ENCODE measurements at regions not wholly inside any gene's neighbourhood (a gene's known extent, or its start where the extent isn't known, plus 50 kb on each side); places are given as distances from the start of the nearest gene placed in this dataset.
"Not testable (repeated sequence)": the region's sequence is repeated elsewhere in the genome, so short reads cannot be mapped to it uniquely, and the experiment has no call there.

DNA sequence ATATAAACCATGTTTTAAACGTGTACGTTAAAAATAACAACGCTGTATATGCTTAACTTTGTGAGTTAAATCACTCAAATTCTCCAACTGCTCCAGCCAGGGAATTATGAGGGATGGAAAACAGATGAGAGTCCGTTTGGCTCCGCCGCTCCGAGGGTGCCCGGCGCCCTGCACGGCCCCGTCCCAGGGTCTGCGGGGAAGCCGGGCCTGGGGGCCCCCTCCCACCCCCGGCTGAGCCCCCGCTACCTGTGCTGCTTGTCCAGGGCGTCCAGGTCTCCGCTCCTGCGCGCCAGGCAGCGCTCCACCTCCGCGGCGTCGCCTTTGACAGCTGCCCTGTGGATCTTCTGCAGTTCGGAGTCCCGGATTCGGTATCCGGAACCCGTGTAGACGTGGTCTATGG lies 415.5 kb downstream of the FOXD4L4 start:
- H3K27ac ChIP-seq; H3K4me1 ChIP-seq; H3K36me3 ChIP-seq; DNase-seq; H3K9me3 ChIP-seq; H3K27me3 ChIP-seq; intact Hi-C loops (cut with DNase I); H3K4me3 ChIP-seq; ATAC-seq: not testable (repeated sequence)

DNA sequence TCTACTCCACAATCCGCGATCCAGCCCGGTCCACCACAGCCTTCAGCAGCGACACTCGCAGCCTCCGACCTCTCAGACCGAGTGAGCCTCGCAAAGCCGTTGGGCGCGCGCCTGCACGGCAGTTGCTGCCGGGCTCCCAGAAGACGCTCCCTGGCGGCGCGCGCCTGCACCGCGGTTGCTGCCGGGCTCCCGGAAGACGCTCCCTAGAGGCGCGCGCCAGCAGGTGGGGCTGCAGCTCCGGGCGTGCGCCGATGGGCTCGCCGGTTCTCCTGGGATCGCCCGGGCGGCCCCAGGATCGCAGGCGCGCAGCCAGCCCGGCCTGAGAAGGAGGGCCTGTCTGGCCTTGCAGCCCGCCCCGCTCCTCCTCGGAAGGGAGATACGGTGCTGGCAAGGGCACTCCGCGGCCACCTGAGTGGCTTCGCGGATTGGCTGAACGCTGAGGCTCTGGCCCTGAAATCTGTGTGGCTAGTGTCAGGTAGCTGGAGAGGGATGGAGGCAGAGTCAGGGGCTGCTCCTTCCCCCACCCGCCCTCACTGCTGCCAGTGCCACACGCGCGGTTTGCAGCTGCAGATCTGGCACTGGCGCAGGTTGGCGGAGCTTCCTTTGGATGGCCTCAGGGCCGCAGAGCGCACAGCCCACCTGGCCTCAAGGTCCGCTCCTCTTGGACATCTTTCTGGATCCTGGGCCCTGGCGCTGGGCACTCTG lies 416.2 kb downstream of the FOXD4L4 start:
- peak overlapping the region; percentile 36 for H3K4me3 ChIP-seq
- H3K36me3 ChIP-seq; H3K27me3 ChIP-seq; intact Hi-C loops (cut with DNase I); H3K4me1 ChIP-seq; H3K9me3 ChIP-seq; H3K27ac ChIP-seq: not testable (repeated sequence)
- DNase-seq (peak; percentile 88), ATAC-seq (peak; percentile 100)
- TF ChIP-seq, protein P1, sequence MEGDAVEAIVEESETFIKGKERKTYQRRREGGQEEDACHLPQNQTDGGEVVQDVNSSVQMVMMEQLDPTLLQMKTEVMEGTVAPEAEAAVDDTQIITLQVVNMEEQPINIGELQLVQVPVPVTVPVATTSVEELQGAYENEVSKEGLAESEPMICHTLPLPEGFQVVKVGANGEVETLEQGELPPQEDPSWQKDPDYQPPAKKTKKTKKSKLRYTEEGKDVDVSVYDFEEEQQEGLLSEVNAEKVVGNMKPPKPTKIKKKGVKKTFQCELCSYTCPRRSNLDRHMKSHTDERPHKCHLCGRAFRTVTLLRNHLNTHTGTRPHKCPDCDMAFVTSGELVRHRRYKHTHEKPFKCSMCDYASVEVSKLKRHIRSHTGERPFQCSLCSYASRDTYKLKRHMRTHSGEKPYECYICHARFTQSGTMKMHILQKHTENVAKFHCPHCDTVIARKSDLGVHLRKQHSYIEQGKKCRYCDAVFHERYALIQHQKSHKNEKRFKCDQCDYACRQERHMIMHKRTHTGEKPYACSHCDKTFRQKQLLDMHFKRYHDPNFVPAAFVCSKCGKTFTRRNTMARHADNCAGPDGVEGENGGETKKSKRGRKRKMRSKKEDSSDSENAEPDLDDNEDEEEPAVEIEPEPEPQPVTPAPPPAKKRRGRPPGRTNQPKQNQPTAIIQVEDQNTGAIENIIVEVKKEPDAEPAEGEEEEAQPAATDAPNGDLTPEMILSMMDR (IDR thresholded peaks at IDR 0.05) = peak; percentile 20

DNA sequence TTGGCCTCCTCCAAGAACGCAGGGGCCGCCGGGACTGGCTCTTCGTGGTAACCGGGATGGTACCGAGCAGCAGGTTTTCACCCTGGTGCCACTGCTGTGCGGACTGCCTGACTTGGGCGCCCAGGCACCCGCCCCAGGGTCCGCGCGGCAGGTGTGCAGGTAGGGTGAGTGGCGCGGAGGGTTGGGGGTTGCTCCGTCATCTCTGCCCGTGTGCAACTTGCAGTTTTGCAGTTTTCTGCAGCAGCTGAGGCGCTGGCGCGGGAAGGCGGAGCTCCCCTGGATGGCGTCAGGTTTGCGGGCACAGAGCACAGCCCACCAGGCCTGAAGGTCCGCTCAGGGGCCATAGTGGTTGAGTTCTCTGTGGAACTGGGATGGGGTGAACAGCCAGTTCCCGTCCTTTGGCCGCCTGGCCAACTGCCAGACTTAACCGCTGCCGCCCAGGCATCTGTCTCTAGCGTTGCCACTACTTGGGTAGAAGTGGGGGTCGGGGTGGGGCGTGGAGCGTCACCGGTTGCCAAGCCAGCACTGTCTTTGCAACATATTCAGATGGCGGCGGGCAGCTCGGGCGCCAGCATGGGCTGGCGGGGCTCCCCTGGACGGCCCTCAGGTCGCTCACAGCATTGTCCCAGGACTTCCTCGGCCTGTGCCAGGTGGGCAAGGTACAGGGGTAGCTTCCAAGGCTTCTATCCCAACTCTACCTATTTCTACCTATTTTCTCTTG lies 417.2 kb downstream of the FOXD4L4 start:
- ATAC-seq; H3K9me3 ChIP-seq; H3K36me3 ChIP-seq; H3K4me1 ChIP-seq; intact Hi-C loops (cut with DNase I); H3K27me3 ChIP-seq; H3K27ac ChIP-seq: not testable (repeated sequence)
- peak; percentile 62 for DNase-seq
- H3K4me3 ChIP-seq = peak overlapping the region; percentile 21

DNA sequence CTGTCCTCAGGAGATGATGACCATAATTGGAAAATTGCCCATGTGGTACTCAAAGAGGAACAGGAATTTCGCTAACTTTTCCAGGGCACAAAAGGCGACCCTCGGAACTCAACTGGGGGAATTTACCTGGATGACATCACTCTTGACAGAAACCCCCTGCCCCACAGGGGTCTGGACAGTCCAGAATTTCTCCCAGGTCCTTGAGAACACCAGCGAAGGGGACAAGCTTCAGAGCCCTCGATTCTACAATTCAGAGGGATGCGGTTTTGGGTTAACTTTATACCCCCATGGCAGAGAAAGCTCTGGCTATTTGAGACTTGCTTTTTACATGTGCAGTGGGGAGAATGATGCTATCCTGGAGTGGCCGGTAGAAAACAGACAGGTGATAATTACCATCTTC lies 445.4 kb downstream of the FOXD4L4 start:
- H3K9me3 ChIP-seq; ATAC-seq; intact Hi-C loops (cut with DNase I): not testable (repeated sequence)

DNA sequence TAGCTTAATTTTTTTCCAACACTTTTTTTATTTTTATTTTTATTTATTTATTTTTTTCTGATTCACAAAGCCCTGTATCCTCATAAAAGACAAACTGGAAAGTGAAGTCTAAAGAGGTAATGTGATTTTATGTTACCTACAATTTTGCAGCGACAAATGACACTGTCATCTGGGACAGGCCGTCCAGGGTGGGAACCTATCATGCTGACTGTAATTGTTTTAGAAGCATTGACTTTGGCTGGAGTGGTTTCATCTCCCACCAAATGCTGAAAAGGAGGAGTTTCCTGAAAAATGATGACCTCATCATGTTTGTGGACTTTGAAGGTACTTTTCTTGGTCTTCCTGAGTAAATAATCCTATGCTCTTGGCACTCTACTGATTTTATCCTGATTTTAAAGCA lies 446.7 kb downstream of the FOXD4L4 start:
- H3K27ac ChIP-seq; H3K36me3 ChIP-seq; H3K4me3 ChIP-seq; H3K4me1 ChIP-seq; H3K27me3 ChIP-seq; intact Hi-C loops (cut with DNase I); H3K9me3 ChIP-seq; ATAC-seq; DNase-seq: not testable (repeated sequence)

More for the DNA sequence above, 445.4 kb downstream of the FOXD4L4 start:
- not testable (repeated sequence) for H3K36me3 ChIP-seq, H3K4me1 ChIP-seq, H3K4me3 ChIP-seq, H3K27ac ChIP-seq, DNase-seq, H3K27me3 ChIP-seq

DNA sequence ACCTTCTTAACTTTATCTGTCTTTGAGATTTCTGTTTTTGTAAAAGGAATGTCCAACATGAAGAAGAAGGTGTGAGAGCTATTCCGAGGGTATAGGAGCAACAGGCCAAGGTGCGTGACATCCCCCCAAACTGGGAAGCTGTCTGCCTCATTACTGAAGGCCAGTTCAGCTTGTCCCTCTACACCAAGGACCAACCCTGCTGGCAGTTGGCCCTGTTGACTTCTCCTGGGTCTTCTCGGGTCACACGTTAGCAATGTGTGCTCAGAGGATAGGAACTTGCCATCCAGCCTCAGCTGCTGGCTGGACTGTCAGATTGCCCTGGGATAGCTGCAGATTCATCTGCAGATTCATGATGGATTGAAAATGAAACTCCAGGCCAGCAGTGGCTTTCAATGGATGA lies 460.3 kb downstream of the FOXD4L4 start:
- H3K4me3 ChIP-seq; H3K27ac ChIP-seq; intact Hi-C loops (cut with DNase I); H3K36me3 ChIP-seq; H3K27me3 ChIP-seq; H3K9me3 ChIP-seq; ATAC-seq; H3K4me1 ChIP-seq; DNase-seq: not testable (repeated sequence)

DNA sequence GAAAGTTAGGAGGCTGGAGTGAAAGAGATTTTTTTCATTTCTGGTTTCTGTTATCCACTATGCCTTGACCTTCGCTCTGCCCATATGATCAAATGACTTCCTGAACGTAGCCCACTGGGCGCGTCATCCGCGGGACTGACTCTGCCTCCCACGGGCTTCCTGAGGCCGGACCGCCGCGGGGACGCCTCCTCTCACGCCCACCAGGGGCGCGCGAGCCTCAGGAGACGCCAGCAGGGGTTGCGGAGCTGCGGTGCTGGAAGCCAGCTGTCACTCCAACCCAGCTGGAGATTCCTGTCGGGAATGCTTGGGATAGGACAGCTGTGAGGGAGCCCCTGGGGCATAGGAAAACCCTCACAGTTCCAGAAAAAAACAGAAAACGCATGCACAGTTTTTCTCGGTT lies 461.5 kb downstream of the FOXD4L4 start:
- intact Hi-C loops (cut with DNase I); H3K27me3 ChIP-seq; H3K36me3 ChIP-seq; H3K9me3 ChIP-seq; H3K4me3 ChIP-seq; H3K27ac ChIP-seq; H3K4me1 ChIP-seq: not testable (repeated sequence)
- TF ChIP-seq, protein P1 (IDR thresholded peaks at IDR 0.05) = peak; percentile 16
- DNase-seq (peak; percentile 64), ATAC-seq (peak; percentile 84)

DNA sequence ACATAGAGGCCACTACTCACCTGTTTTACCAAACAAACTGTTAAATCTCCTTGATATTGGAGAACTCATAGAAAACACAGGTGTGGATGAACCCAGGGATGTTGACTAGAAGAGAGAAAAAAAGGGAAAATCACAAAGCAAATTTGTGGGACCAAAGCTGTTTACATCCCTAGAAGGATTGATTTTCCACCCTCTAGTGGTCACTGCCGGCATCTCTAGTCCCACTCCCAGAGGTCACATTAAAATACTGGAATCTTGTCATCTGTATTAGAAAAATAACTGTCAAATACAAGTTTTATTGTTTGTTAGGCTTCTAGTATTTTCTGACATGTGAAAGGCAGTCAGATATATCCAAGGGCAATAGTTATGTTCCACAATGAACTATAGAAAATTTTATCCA lies 469.7 kb downstream of the FOXD4L4 start:
- ATAC-seq = peak; percentile 75
- H3K27me3 ChIP-seq; DNase-seq; H3K4me1 ChIP-seq; H3K27ac ChIP-seq; H3K9me3 ChIP-seq; H3K4me3 ChIP-seq; intact Hi-C loops (cut with DNase I); H3K36me3 ChIP-seq: not testable (repeated sequence)

DNA sequence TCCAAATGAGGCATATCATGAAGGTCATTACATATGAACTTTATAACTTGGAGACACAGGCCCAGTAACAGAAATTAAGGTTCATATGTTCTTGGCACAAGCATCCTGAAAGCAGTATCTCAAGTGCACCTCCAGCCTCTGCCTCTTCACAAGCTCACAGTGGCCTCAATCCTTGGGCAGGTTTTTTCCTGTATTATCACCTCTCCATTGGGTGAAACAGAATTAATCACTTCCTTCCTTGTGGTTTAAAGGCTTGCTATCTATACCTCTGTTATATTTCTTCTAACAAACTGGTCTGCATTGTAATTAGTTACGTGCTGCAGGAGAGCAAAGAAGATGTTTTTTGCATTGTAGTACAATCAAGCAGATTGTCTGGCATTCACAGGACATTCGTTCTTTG lies 471.0 kb downstream of the FOXD4L4 start:
- H3K9me3 ChIP-seq; intact Hi-C loops (cut with DNase I); ATAC-seq: not testable (repeated sequence)

DNA sequence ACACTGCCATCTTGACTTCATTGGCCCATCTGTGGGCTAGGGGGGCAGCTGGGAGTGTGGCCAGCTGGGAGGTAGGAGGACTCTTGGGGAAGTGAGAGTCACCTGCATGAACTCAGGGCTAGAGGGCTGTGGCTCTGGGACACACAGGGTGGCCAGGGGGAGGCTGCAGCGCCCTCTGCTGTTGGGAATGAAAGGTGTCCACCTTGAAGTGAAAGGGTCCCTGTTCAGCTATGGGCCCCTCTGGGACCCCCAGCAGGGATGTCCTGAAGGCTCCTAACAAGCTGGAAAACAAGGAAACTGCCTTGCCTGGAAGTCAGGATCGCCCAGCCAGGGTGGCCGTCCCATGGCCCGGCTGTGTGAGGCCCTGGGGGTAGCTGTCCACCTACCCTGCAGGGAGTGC lies 507.8 kb downstream of the FOXD4L4 start:
- ATAC-seq; H3K36me3 ChIP-seq; H3K27me3 ChIP-seq; DNase-seq; H3K9me3 ChIP-seq; H3K4me1 ChIP-seq; H3K4me3 ChIP-seq; H3K27ac ChIP-seq; intact Hi-C loops (cut with DNase I): not testable (repeated sequence)

More for the DNA sequence above, 471.0 kb downstream of the FOXD4L4 start:
- H3K4me3 ChIP-seq, H3K27ac ChIP-seq, H3K36me3 ChIP-seq, H3K27me3 ChIP-seq, H3K4me1 ChIP-seq, DNase-seq: not testable (repeated sequence)

DNA sequence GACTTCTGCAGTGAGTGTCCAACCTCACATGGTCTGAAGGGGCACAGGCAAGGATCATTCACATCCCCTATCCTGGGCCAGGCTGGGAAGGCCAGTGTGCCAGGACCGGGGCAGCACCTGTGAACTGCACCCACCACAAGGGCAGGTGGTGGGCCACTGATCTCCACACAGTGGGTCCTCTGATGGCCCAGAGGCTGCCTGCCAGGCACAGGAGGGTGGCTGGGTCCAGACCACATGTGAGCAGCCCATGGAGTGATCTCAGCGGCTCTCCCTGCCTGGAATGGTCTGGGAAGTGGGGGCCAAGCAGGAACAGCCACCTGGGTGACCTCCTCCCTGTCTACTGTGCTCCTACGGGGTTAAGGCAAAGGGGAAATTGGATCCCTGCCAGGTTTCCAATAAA lies 508.5 kb downstream of the FOXD4L4 start:
- DNase-seq; H3K4me3 ChIP-seq; H3K4me1 ChIP-seq; H3K27me3 ChIP-seq; H3K27ac ChIP-seq; intact Hi-C loops (cut with DNase I); ATAC-seq; H3K36me3 ChIP-seq; H3K9me3 ChIP-seq: not testable (repeated sequence)

DNA sequence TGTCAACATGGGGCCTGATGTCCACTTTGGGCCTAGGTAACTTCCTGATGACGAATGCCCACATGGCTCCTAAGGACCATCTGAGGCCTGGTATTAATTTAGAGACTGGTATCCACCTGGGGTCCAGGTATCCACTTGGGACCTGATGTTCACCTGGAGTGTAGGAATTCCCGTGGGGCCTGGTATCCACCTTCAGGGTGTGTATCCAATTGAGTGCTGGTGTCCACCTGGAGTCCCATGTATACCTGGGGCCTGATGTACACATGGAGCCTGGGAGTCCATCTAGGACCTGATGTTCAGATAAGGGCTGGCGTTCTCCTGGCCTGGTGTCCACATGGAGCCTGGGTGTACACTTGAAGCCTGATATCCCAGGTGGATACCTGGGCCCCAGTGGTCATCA lies 520.6 kb downstream of the FOXD4L4 start:
- H3K4me3 ChIP-seq; H3K27me3 ChIP-seq; H3K27ac ChIP-seq; intact Hi-C loops (cut with DNase I); DNase-seq; H3K4me1 ChIP-seq; H3K36me3 ChIP-seq; ATAC-seq; H3K9me3 ChIP-seq: not testable (repeated sequence)
